ENCODE measurements at regions not wholly inside any gene's neighbourhood (a gene's known extent, or its start where the extent isn't known, plus 50 kb on each side); places are given as distances from the start of the nearest gene placed in this dataset.

- CTCF ChIA-PET = no interaction called here
- no peaks in the 10 kb centered on the region for H3K36me3 Mint-ChIP-seq
- no peak for DNase-seq (ENCODE audit: low spot score)
Measured at GRCh38 chr9:18114559-18115475, 359.1 kb upstream of the ADAMTSL1 start.

GRCh38 chr9:18118268-18118667 is 355.7 kb upstream of the ADAMTSL1 start:
- DNase-seq (ENCODE audit: low spot score) (no peak), ATAC-seq (no peak)
- Mint-ChIP-seq H3K9me3 (no peaks in the 10 kb centered on the region), H3K27ac (no peak overlapping the region), H3K4me3 (no peak overlapping the region), H3K4me1 (no peaks in the 10 kb centered on the region), H3K36me3 (no peaks in the 10 kb centered on the region), H3K27me3 (ENCODE audit: low read depth) (no peaks in the 10 kb centered on the region)
- TF ChIP-seq SMAD4 (CRISPR knock-in tag; IDR thresholded peaks at IDR 0.05) = no peak
- no peak for TF ChIP-seq ERG (CRISPR knock-in tag; IDR thresholded peaks at IDR 0.05)
- no peak for TF ChIP-seq ZNF232 (CRISPR knock-in tag; IDR thresholded peaks at IDR 0.05)
- TF ChIP-seq RORB (CRISPR knock-in tag; IDR thresholded peaks at IDR 0.05) = no peak
- TF ChIP-seq TEAD4 (CRISPR knock-in tag; IDR thresholded peaks at IDR 0.05) = no peak
- no peak for TF ChIP-seq ZMAT4 (CRISPR knock-in tag; IDR thresholded peaks at IDR 0.05)
- TF ChIP-seq ETV6 (CRISPR knock-in tag; IDR thresholded peaks at IDR 0.05) = no peak
- no peak for TF ChIP-seq JUN (CRISPR knock-in tag; IDR thresholded peaks at IDR 0.05)
- no peak for TF ChIP-seq CTCF (IDR thresholded peaks at IDR 0.05)
- no peak for TF ChIP-seq NFE2L1 (CRISPR knock-in tag; IDR thresholded peaks at IDR 0.05)
- TF ChIP-seq TP53 (CRISPR knock-in tag; IDR thresholded peaks at IDR 0.05) = no peak
- TF ChIP-seq FOXP4 (CRISPR knock-in tag; IDR thresholded peaks at IDR 0.05) = no peak
- CTCF ChIA-PET = no interaction called here
- POLR2A ChIA-PET = no interaction called here

More at GRCh38 chr9:18114559-18115475, 359.1 kb upstream of the ADAMTSL1 start:
- no peaks in the 10 kb centered on the region for H3K9me3 Mint-ChIP-seq
- no peaks in the 10 kb centered on the region for H3K27me3 Mint-ChIP-seq (ENCODE audit: low read depth)
- no peak for ATAC-seq
- no peak for TF ChIP-seq ZNF138 (CRISPR knock-in tag; conservative IDR thresholded peaks at IDR 0.05)
- TF ChIP-seq E2F4 (CRISPR knock-in tag; IDR thresholded peaks at IDR 0.05; ENCODE audit: borderline replicate concordance, low read depth) = no peak
- no peak for TF ChIP-seq USF1 (CRISPR knock-in tag; IDR thresholded peaks at IDR 0.05)
- no peak overlapping the region for H3K27ac Mint-ChIP-seq
- POLR2A ChIA-PET = no interaction called here
- H3K4me3 Mint-ChIP-seq = no peak overlapping the region
- H3K4me1 Mint-ChIP-seq = no peaks in the 10 kb centered on the region

Data from WTC11 (cell line).